ENCODE measurements at regions not wholly inside any gene's neighbourhood (a gene's known extent, or its start where the extent isn't known, plus 50 kb on each side); places are given as distances from the start of the nearest gene placed in this dataset.
"Not testable (repeated sequence)": the region's sequence is repeated elsewhere in the genome, so short reads cannot be mapped to it uniquely, and the experiment has no call there.

- DNase-seq (no peak), ATAC-seq (no peak)
- H3K9me3 Mint-ChIP-seq, result no peaks in the 10 kb centered on the region
- H3K36me3 Mint-ChIP-seq, result no peaks in the 10 kb centered on the region
- H3K4me1 Mint-ChIP-seq, result peaks cover 5% of the 10 kb centered on the region in 2 donors
- Histone ChIP-seq H3K9me3 (ENCODE audit: control insufficient read depth, insufficient read depth, low read length) (no peaks in the 10 kb centered on the region), H3K27me3 (ENCODE audit: control insufficient read depth, insufficient read depth, low read length) (no peaks in the 10 kb centered on the region), H3K4me1 (ENCODE audit: control insufficient read depth, insufficient read depth, low read length) (no peaks in the 10 kb centered on the region), H3K36me3 (ENCODE audit: control insufficient read depth, insufficient read depth, low read length) (no peaks in the 10 kb centered on the region), H3K4me3 (ENCODE audit: low read length) (no peak overlapping the region), H3K27ac (ENCODE audit: low read length) (no peak overlapping the region)
- no peak for TF ChIP-seq CTCF (IDR thresholded peaks at IDR 0.05)
- H3K27ac Mint-ChIP-seq, result no peak overlapping the region
- 46% methylated on average over 4 of the region's 5 CpGs for WGBS (ENCODE audit: insufficient coverage)
- H3K27me3 Mint-ChIP-seq (ENCODE audit: low read depth in 2 of 2), result peaks cover 0 to 12% of the 10 kb centered on the region in 2 donors
- intact Hi-C loops (cut with micrococcal nuclease), result no loop called here
- no peak overlapping the region for H3K4me3 Mint-ChIP-seq
Observed at GRCh38 chr11:47928426-47928825, 51.9 kb upstream of the PTPRJ start.

GRCh38 chr11:47924184-47924691, 56.1 kb upstream of the PTPRJ start:
- no peak overlapping the region for H3K27ac Mint-ChIP-seq
- ATAC-seq, result no peak
- no peak for TF ChIP-seq CTCF (IDR thresholded peaks at IDR 0.05)
- peaks cover 27% of the 10 kb centered on the region for H3K4me1 ChIP-seq (ENCODE audit: control insufficient read depth, insufficient read depth, low read length)
- H3K36me3 ChIP-seq (ENCODE audit: control insufficient read depth, insufficient read depth, low read length), result no peaks in the 10 kb centered on the region
- peaks cover 28 to 29% of the 10 kb centered on the region in 2 donors for H3K4me1 Mint-ChIP-seq
- no peaks in the 10 kb centered on the region for H3K9me3 Mint-ChIP-seq
- no peak for DNase-seq
- no peak overlapping the region for H3K4me3 ChIP-seq (ENCODE audit: low read length)
- H3K36me3 Mint-ChIP-seq, result no peaks in the 10 kb centered on the region
- intact Hi-C loops (cut with micrococcal nuclease), result no loop called here
- peaks cover 0 to 12% of the 10 kb centered on the region in 2 donors for H3K27me3 Mint-ChIP-seq (ENCODE audit: low read depth in 2 of 2)
- H3K27me3 ChIP-seq (ENCODE audit: control insufficient read depth, insufficient read depth, low read length), result no peaks in the 10 kb centered on the region
- WGBS (ENCODE audit: insufficient coverage), result 71% methylated on average over 7 of the region's 8 CpGs
- no peak overlapping the region for H3K27ac ChIP-seq (ENCODE audit: low read length)
- no peak overlapping the region for H3K4me3 Mint-ChIP-seq
- no peaks in the 10 kb centered on the region for H3K9me3 ChIP-seq (ENCODE audit: control insufficient read depth, insufficient read depth, low read length)

GRCh38 chr11:47923667-47924066, 56.7 kb upstream of the PTPRJ start:
- no peak for TF ChIP-seq CTCF (IDR thresholded peaks at IDR 0.05)
- H3K27me3 ChIP-seq (ENCODE audit: control insufficient read depth, insufficient read depth, low read length), result no peaks in the 10 kb centered on the region
- Mint-ChIP-seq H3K27me3 (ENCODE audit: low read depth in 2 of 2) (peaks cover 0 to 12% of the 10 kb centered on the region in 2 donors), H3K4me1 (peaks cover 33 to 35% of the 10 kb centered on the region in 2 donors), H3K9me3 (no peaks in the 10 kb centered on the region), H3K36me3 (no peaks in the 10 kb centered on the region), H3K27ac (no peak overlapping the region), H3K4me3 (no peak overlapping the region)
- no peak overlapping the region for H3K4me3 ChIP-seq (ENCODE audit: low read length)
- ATAC-seq (no peak), DNase-seq (no peak)
- H3K4me1 ChIP-seq (ENCODE audit: control insufficient read depth, insufficient read depth, low read length), result peaks cover 33% of the 10 kb centered on the region
- H3K27ac ChIP-seq (ENCODE audit: low read length), result no peak overlapping the region
- intact Hi-C loops (cut with micrococcal nuclease), result no loop called here
- H3K9me3 ChIP-seq (ENCODE audit: control insufficient read depth, insufficient read depth, low read length), result no peaks in the 10 kb centered on the region
- WGBS (ENCODE audit: insufficient coverage), result 51% methylated on average over 4 of the region's 4 CpGs
- H3K36me3 ChIP-seq (ENCODE audit: control insufficient read depth, insufficient read depth, low read length), result no peaks in the 10 kb centered on the region

- H3K27me3 Mint-ChIP-seq (ENCODE audit: low read depth in 2 of 2); intact Hi-C loops (cut with micrococcal nuclease): not testable (repeated sequence)
- WGBS (ENCODE audit: insufficient coverage), result 94% methylated on average over 6 of the region's 6 CpGs
Observed at GRCh38 chr11:47921080-47921555, 59.2 kb upstream of the PTPRJ start.

More at GRCh38 chr11:47921080-47921555, 59.2 kb upstream of the PTPRJ start:
- Mint-ChIP-seq H3K4me1 (peaks cover 38 to 39% of the 10 kb centered on the region in 2 donors), H3K4me3 (peak overlapping the region; percentile 33), H3K27ac (peak overlapping the region in 1 of 2 donors; percentile 33)
- H3K27ac ChIP-seq (ENCODE audit: low read length); ATAC-seq; H3K9me3 ChIP-seq (ENCODE audit: control insufficient read depth, insufficient read depth, low read length); H3K36me3 ChIP-seq (ENCODE audit: control insufficient read depth, insufficient read depth, low read length); DNase-seq; H3K9me3 Mint-ChIP-seq; H3K4me3 ChIP-seq (ENCODE audit: low read length); H3K36me3 Mint-ChIP-seq; H3K27me3 ChIP-seq (ENCODE audit: control insufficient read depth, insufficient read depth, low read length): not testable (repeated sequence)
- peaks cover 54% of the 10 kb centered on the region for H3K4me1 ChIP-seq (ENCODE audit: control insufficient read depth, insufficient read depth, low read length)
